Right lobe of liver (tissue), 4 donors: ENCODE measurements at regions not wholly inside any gene's neighbourhood (a gene's known extent, or its start where the extent isn't known, plus 50 kb on each side); places are given as distances from the start of the nearest gene placed in this dataset.

Source experiments
- CTCF ChIP-seq, 4 donors: fragments of 200-600 bp in 3 of 4; fragments of 450-650 bp in 1 of 4; IDR thresholded peaks; one replicate each; pipeline versions ENCODE4 v1.5.1 to v1.8.0; 2016 to 2022; ENCODE audit warnings: antibody characterized with exemption in 4 of 4, mild to moderate bottlenecking in 2 of 4
- POLR2A ChIP-seq: fragments of 450-650 bp; IDR thresholded peaks from one replicate; pipeline ENCODE4 v1.6.1; 2017; ENCODE audit warnings: antibody characterized with exemption, mild to moderate bottlenecking
- donor health status: DM: no; HTN: no; CAD: no.
- donor health status: DM: no; HTN: no; CAD: no.
- donor health status: DM: no; HTN: yes; CAD: no.

GRCh38 chr11:10392095-10393079 is 62.7 kb upstream of the AMPD3 start:
- TF ChIP-seq POLR2A = no peak
- TF ChIP-seq CTCF (IDR thresholded peaks at IDR 0.05) = no peak
